ENCODE measurements at regions not wholly inside any gene's neighbourhood (a gene's known extent, or its start where the extent isn't known, plus 50 kb on each side); places are given as distances from the start of the nearest gene placed in this dataset.

- TF ChIP-seq WT1 (tag by site-specific recombination; IDR thresholded peaks at IDR 0.05) = no peak
- TF ChIP-seq ZBTB48 (tag by site-specific recombination; IDR thresholded peaks at IDR 0.05) = no peak
- no peak for TF ChIP-seq ZNF433 (tag by site-specific recombination; IDR thresholded peaks at IDR 0.05; ENCODE audit: low read depth)
- TF ChIP-seq, protein P1, sequence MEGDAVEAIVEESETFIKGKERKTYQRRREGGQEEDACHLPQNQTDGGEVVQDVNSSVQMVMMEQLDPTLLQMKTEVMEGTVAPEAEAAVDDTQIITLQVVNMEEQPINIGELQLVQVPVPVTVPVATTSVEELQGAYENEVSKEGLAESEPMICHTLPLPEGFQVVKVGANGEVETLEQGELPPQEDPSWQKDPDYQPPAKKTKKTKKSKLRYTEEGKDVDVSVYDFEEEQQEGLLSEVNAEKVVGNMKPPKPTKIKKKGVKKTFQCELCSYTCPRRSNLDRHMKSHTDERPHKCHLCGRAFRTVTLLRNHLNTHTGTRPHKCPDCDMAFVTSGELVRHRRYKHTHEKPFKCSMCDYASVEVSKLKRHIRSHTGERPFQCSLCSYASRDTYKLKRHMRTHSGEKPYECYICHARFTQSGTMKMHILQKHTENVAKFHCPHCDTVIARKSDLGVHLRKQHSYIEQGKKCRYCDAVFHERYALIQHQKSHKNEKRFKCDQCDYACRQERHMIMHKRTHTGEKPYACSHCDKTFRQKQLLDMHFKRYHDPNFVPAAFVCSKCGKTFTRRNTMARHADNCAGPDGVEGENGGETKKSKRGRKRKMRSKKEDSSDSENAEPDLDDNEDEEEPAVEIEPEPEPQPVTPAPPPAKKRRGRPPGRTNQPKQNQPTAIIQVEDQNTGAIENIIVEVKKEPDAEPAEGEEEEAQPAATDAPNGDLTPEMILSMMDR (tag by site-specific recombination; IDR thresholded peaks at IDR 0.05) = no peak
- no peak for TF ChIP-seq ZNF398 (tag by site-specific recombination; IDR thresholded peaks at IDR 0.05)
- no peak for TF ChIP-seq ZNF266 (tag by site-specific recombination; IDR thresholded peaks at IDR 0.05; ENCODE audit: low read depth)
- TF ChIP-seq, protein P2, sequence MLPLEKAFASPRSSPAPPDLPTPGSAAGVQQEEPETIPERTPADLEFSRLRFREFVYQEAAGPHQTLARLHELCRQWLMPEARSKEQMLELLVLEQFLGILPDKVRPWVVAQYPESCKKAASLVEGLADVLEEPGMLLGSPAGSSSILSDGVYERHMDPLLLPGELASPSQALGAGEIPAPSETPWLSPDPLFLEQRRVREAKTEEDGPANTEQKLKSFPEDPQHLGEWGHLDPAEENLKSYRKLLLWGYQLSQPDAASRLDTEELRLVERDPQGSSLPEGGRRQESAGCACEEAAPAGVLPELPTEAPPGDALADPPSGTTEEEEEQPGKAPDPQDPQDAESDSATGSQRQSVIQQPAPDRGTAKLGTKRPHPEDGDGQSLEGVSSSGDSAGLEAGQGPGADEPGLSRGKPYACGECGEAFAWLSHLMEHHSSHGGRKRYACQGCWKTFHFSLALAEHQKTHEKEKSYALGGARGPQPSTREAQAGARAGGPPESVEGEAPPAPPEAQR (tag by site-specific recombination; IDR thresholded peaks at IDR 0.05) = no peak
- no peak for TF ChIP-seq ZNF174 (tag by site-specific recombination; IDR thresholded peaks at IDR 0.05)
- TF ChIP-seq ZNF121 (tag by site-specific recombination; IDR thresholded peaks at IDR 0.05) = no peak
- no peak for TF ChIP-seq PATZ1 (tag by site-specific recombination; IDR thresholded peaks at IDR 0.05)
- no peak for TF ChIP-seq REPIN1 (tag by site-specific recombination; IDR thresholded peaks at IDR 0.05; ENCODE audit: low read depth)
- no peak for TF ChIP-seq YY1 (tag by site-specific recombination; IDR thresholded peaks at IDR 0.05)
- no peak for TF ChIP-seq SP3 (tag by site-specific recombination; IDR thresholded peaks at IDR 0.05)
These were observed 1293.7 kb upstream of the SLC39A10 start for GRCh38 chr2:194363295-194363694.
